Parathyroid adenoma (tissue), 2 donors: ENCODE measurements at regions not wholly inside any gene's neighbourhood (a gene's known extent, or its start where the extent isn't known, plus 50 kb on each side); places are given as distances from the start of the nearest gene placed in this dataset.

Experiments
- H2AFZ ChIP-seq: fragments of 300-600 bp; sonication (generic); one replicate; pipeline ENCODE4 v1.7.0; 2017; ENCODE audit warnings: antibody characterized with exemption, mild to moderate bottlenecking
- H3K27ac ChIP-seq: fragments of 300-600 bp; sonication (generic); one replicate; pipeline ENCODE4 v1.7.0; 2017
- H3K27me3 ChIP-seq: fragments of 300-600 bp; sonication (generic); one replicate; pipeline ENCODE4 v1.7.0; 2017; ENCODE audit warnings: low read length; ENCODE audit not compliant: control insufficient read depth, insufficient read depth
- H3K36me3 ChIP-seq: fragments of 300-600 bp; sonication (generic); one replicate; pipeline ENCODE4 v1.7.0; 2017; ENCODE audit warnings: low read length; ENCODE audit not compliant: control insufficient read depth, insufficient read depth
- H3K4me1 ChIP-seq: fragments of 300-600 bp; sonication (generic); one replicate; pipeline ENCODE4 v1.7.0; 2017; ENCODE audit warnings: control low read depth
- H3K4me2 ChIP-seq: fragments of 300-600 bp; sonication (generic); one replicate; pipeline ENCODE4 v1.7.0; 2017; ENCODE audit warnings: low read length
- H3K4me3 ChIP-seq: fragments of 300-600 bp; sonication (generic); one replicate; pipeline ENCODE4 v1.7.0; 2017; ENCODE audit warnings: low read depth, low read length
- H3K79me2 ChIP-seq: fragments of 300-600 bp; sonication (generic); one replicate; pipeline ENCODE4 v1.7.0; 2017; ENCODE audit warnings: control low read depth
- H3K9ac ChIP-seq: fragments of 300-600 bp; sonication (generic); one replicate; pipeline ENCODE4 v1.7.0; 2017; ENCODE audit warnings: mild to moderate bottlenecking
- H3K9me3 ChIP-seq: fragments of 300-600 bp; sonication (generic); one replicate; pipeline ENCODE4 v1.7.0; 2017; ENCODE audit warnings: low read length; ENCODE audit not compliant: control insufficient read depth
- CTCF ChIP-seq: fragments of 300-600 bp; sonication (generic); IDR thresholded peaks from one replicate; pipeline ENCODE4 v1.7.0; 2017; ENCODE audit warnings: antibody characterized with exemption, mild to moderate bottlenecking
- donor health status: primary hyperparathyroidism.

- no peaks in the 10 kb centered on the region for H3K79me2 ChIP-seq
- H3K36me3 ChIP-seq: no peaks in the 10 kb centered on the region
- H3K27ac ChIP-seq: no peak overlapping the region
- H3K4me3 ChIP-seq: no peak overlapping the region
- no peak overlapping the region for H3K4me2 ChIP-seq
- H3K9ac ChIP-seq: no peak overlapping the region
- no peaks in the 10 kb centered on the region for H3K4me1 ChIP-seq
- no peak overlapping the region for H2AFZ ChIP-seq
- no peak for TF ChIP-seq CTCF
- H3K9me3 ChIP-seq: no peaks in the 10 kb centered on the region
- H3K27me3 ChIP-seq: no peaks in the 10 kb centered on the region
Measured at GRCh38 chr1:208450958-208451357, 206.8 kb upstream of the PLXNA2 start.

- H3K4me1 ChIP-seq: no peaks in the 10 kb centered on the region
- no peak overlapping the region for H3K4me3 ChIP-seq
- H3K27me3 ChIP-seq: no peaks in the 10 kb centered on the region
- no peak for TF ChIP-seq CTCF
- H3K4me2 ChIP-seq: no peak overlapping the region
- H3K9ac ChIP-seq: no peak overlapping the region
- H2AFZ ChIP-seq: no peak overlapping the region
- no peaks in the 10 kb centered on the region for H3K36me3 ChIP-seq
- H3K27ac ChIP-seq: no peak overlapping the region
- no peaks in the 10 kb centered on the region for H3K9me3 ChIP-seq
- H3K79me2 ChIP-seq: no peaks in the 10 kb centered on the region
Measured at GRCh38 chr1:208455821-208456220, 211.6 kb upstream of the PLXNA2 start.

GRCh38 chr1:208456487-208456886 lies 212.3 kb upstream of the PLXNA2 start:
- Histone ChIP-seq H3K79me2 (no peaks in the 10 kb centered on the region), H3K9me3 (no peaks in the 10 kb centered on the region), H3K27me3 (no peaks in the 10 kb centered on the region), H3K27ac (no peak overlapping the region), H3K4me2 (no peak overlapping the region), H3K9ac (no peak overlapping the region), H2AFZ (no peak overlapping the region), H3K4me1 (no peaks in the 10 kb centered on the region), H3K36me3 (no peaks in the 10 kb centered on the region), H3K4me3 (no peak overlapping the region)
- no peak for TF ChIP-seq CTCF

- no peak for TF ChIP-seq CTCF
- H3K79me2 ChIP-seq: no peaks in the 10 kb centered on the region
- no peaks in the 10 kb centered on the region for H3K9me3 ChIP-seq
- H3K4me2 ChIP-seq: no peak overlapping the region
- no peak overlapping the region for H3K27ac ChIP-seq
- H3K9ac ChIP-seq: no peak overlapping the region
- H3K36me3 ChIP-seq: no peaks in the 10 kb centered on the region
- no peak overlapping the region for H3K4me3 ChIP-seq
- H2AFZ ChIP-seq: no peak overlapping the region
- no peaks in the 10 kb centered on the region for H3K27me3 ChIP-seq
- H3K4me1 ChIP-seq: no peaks in the 10 kb centered on the region
Measured at GRCh38 chr1:208460823-208461222, 216.6 kb upstream of the PLXNA2 start.

GRCh38 chr1:208461680-208462079 lies 217.5 kb upstream of the PLXNA2 start:
- Histone ChIP-seq H3K27ac (no peak overlapping the region), H3K9me3 (no peaks in the 10 kb centered on the region), H3K36me3 (no peaks in the 10 kb centered on the region), H3K9ac (no peak overlapping the region), H3K4me1 (no peaks in the 10 kb centered on the region), H2AFZ (no peak overlapping the region), H3K79me2 (no peaks in the 10 kb centered on the region), H3K27me3 (no peaks in the 10 kb centered on the region), H3K4me3 (no peak overlapping the region), H3K4me2 (no peak overlapping the region)
- TF ChIP-seq CTCF: no peak
